Activated T-cell treated with anti-CD3 and anti-CD28 coated beads for 4 hours (primary cell): ENCODE measurements at regions not wholly inside any gene's neighbourhood (a gene's known extent, or its start where the extent isn't known, plus 50 kb on each side); places are given as distances from the start of the nearest gene placed in this dataset.

Experiments used
- DNase-seq: peaks from one replicate; pipeline ENCODE4 v3.0.0-alpha.2; 2020

DNA sequence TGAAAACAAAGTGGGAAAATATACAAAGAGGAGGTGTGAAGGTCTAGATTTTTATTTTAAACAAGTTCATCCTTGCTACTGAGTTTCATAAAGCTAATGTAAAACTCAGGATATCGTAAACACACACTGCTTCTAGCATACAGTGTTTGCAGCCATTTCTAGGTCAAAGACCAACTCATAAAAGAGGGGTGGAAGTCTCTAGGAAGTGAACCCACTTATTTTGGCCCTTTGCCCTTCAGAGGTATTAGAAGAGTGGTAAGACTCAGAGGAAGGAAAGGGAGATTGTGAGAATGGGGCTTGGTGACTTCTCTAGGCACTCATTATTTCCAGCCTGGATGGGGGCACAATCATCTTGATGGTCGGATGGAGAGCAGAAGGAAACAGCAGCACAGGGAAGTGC lies 91.2 kb downstream of the TNFSF18 start:
- no peak for DNase-seq

DNA sequence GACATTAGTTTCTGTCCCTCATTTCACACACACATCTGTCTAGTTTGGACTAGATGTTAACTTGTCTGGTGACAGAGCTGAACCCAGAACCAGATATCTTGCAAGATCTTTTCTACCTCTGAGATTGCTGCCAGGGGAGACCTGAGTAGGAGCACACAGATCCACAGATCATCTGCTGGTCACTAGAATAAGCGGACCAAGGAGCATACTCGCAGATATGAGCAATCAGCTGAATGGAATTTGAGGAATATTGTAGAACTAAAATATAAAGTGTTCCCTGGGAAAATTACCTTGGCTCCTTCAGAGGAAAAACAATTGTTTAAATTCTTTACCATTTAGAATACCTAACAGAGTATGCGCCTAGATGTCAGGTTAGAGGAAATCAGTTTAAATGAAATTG lies 90.7 kb downstream of the TNFSF18 start:
- no peak for DNase-seq

DNA sequence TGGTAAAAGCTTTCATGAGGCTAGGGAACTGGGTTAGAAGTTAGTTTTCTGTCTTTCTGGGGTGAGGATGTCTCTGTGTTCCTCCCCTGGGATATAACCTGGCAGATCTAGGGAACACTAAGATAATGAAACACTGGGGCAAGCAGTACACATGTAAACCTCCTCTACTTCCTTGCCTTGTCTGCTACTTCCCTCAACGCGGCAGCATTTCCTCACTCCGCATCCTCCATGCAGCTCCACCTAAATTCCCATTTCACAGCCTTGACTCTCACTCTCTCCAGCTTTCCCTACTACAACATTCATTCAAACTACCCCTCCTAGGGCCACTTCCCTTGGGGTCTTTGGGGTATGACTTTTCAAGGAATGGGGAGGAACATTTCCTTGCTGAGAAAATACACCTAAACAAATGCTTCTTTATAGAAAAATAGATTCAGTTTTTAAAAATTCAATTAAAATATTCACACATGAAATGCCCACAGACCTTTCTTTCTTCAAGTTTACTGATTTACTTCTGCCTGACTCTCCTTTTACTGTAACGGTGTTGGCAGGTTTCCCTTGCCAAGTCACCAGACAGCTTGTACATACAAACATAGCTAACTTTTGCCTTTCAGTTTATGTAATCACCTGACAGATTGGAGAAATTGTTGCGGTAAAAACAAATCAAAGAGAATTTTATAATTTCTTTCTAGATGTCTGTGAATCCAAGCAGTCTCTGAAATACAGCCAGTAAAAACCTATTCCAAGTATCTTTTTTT lies 90.1 kb downstream of the TNFSF18 start:
- no peak for DNase-seq

DNA sequence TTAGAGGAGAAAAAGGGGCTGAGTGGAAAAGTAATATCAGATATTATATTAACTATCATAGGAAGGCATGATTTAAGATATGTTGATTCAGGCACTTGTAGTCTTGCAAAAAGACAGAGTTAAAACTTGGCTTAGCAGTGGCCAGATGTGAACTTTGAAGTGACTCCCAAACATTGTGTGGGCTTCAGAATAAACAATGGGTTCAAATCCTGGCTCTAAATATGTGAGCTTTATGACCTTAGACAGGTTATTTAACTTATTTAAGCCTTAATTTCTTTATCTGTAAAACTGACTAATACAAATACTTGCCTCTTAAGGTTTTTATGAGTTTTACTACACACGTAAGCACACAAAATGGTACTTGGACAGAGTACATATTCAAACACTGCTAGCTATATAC lies 85.9 kb downstream of the TNFSF18 start:
- DNase-seq = no peak

DNA sequence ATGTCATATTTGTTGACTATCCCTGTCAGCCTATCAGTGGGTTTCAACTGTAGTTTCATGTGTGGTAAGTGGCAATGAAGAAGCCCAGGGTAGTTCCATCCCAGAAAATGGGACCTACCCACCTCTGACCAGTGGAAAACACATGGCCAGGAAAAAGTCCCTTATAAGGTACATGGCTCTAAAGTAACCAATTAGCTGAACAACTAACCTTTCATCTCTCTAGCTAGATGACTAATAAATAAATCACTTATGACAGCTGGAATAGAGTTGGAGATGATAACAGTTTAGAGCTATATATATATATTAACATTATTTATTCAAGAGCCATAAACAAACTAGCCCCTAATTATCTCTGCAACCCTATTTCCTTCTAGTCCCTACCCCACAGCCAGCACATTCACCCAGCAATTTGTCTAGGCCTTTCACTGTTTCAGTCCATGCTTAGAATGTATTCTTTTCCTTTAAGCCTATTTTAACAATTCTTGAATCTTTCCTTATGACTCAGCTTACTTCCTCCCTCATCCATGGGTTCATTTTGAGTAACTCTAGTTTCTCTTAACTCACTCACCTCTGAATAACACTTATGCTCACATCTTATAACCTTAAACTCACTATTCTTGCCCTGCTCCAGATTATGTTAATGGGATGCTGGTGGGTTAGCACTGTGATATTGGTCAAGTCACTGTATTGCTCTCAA lies 83.7 kb downstream of the TNFSF18 start:
- no peak for DNase-seq

DNA sequence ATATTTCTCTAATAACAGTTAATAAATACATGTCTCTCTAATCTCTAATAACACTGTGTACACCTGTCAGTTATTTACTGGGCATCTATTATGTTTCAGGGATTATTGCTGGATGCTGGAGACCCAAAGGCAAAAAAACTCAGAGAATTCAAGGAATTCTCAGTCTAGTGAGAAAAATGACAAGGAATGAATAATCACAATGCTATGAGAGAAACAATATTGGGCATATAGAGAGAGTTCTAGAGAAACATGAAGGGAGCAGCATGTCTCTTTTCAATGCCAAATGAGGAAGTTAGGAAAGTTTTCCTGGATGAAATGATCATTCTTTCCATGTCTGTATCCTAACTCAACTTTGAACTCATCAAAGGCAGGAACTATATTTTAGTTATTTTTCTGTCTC lies 82.8 kb downstream of the TNFSF18 start:
- DNase-seq = no peak

DNA sequence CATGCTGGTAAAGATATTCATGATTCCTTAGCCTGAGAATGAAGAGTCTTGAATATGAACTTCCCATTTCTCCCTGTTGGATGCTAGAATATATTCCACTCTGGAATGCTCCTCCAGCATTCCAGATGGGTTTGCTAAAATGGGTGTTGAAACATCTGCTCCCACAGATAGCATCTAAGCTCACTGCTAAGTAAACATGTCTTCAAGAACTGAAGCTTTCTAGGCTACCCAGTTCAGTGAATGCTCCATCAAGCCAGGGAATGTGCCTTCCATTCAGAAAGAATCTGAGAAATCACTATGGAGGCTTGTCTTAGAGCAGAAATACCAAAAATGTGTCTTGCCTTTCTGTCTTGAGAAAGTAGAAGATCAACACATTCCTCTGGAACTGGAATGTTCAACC lies 81.1 kb downstream of the TNFSF18 start:
- DNase-seq = no peak

DNA sequence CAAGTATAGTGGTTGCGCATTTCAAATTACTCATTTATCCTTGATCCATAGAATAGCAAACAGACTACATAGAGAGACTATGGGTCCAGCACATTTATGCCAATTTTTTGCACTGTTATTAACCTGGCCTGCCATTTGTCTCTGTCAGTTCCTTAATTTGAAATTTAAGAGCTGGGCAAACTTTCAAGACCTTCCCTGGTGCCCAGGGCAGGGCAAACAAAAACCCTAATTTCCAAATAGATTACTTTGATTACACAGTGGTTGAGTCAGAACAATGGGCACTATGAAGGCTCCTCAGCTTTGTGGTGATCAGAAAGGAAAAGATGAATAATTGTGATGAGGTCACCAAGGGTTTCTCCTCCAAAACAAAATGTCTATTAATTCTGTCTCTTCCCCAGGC lies 80.6 kb downstream of the TNFSF18 start:
- DNase-seq = no peak

DNA sequence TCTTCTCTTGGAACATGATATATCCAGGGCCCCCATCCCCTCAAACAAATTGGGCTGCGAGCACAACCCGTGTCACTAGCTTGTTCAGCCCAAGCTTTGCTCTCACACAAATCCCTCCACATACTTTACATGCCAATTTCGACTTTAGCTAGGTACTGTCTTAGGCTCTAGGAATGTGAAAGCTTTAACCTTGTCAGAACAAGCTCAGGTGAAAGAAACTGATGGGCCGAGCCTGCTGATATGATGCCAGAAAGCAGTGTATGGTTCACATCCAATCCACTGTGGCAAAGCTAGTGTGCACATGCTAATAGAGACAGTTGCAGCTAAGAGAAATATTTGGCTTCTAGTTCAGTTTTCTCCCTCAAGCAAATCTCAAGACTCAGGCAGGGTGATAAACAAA lies 79.5 kb downstream of the TNFSF18 start:
- DNase-seq = no peak

DNA sequence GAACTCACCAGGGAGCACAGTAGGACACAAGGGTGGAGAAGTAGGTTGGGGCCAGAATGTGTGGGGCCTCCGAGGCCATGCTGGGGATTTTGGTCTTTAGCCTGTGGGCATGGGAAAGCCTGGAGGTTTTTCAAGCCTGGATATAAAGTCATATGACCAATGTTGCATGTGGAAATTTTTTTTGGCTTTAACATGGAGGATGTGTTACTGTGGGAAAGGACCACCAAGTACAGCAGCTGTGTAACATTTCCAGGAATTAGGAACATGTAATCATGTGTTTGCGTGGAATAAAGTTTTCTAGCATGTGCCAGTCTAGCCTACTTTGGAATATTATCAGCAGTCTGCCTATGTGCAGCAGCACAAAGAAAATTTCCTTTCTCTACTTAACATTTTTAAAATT lies 78.5 kb downstream of the TNFSF18 start:
- no peak for DNase-seq

DNA sequence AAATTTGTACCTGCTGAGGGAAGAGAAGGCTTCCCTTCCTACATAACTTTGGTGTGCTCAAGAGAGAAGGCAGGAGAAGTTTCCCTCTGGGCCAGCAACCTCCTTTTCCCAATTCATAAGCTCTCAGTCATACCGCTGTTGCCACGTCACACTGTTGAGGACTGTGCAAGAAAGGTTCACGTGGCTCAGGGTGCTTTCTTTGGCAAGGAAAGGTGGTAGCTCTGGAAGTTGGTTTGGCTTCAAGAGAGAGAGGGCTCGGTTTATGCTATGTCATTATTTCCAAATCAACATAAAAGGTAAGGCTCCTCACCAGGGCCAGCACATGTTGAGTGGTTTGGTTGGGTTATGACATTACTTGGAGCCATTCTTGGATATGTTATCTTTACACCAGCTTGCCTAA lies 77.3 kb downstream of the TNFSF18 start:
- no peak for DNase-seq

DNA sequence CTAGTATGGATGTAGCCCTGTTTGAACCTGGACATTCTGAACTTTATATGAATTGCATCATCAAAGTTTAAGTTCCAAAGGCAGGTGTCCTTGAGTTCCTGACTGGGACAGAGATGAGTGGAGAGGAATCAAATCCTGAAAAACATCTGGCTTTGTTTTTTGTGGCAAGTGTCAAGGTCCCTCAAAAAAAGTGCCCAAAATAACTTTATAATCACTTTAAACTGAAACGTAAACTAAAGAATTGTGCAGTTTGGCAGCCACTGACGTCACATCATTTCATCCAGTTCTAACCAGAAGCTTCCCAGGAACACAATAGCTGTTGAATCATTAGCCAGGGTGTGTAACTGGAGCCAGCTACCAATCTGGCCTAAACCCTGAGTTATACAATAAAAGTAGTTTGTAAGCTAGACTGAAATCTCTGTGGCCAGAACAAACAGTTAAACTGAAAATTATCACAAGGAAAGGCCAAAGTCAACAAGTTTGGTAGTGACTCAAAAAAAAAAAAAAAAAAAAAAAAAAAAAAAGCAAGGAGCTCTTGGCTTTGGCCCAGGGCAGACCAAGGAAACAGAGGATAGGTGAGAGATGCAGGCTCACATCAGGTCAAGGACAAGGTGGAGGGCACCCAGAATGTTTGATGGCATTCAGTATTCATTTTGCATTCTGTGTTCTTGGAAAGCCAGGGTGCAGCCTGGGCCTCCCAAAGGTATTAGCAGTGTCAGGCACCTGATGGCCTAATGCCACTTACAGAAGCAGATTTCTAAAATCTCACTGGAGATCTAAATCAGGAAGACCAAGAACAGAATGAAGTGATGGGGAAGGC lies 74.3 kb downstream of the TNFSF18 start:
- no peak for DNase-seq

DNA sequence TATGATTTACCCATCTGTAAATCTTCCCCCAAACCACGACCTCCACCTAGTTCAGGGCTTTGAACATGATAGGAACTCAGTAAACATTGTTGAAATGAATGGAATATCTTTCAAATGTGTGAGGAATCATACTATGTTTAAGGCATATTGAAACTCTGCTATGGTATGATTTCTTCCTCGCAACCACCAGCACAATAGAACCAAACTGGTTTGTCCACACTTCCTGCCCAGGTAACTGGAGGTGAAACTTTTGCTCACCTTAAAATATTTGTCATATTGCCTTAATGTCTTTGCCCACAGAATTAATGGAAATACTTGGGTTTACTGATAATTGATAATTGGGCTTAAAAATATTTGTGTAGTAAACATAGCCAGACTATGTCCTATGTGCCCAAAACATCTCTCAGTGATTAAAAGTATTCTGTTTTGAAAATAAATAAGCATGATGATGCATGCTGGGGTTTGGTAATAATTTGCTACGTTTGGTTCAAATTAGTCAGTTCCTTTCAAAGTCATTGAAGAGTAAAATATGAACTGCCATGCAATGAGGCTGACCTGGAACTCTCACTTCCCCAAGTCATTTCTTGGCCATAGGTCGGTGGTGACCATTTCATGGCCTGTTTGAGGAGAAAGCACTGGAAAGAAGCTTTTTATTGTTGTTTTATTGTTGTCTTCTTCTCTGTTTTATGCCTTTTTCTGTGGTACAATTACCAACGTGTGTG lies 73.3 kb downstream of the TNFSF18 start:
- DNase-seq = no peak

DNA sequence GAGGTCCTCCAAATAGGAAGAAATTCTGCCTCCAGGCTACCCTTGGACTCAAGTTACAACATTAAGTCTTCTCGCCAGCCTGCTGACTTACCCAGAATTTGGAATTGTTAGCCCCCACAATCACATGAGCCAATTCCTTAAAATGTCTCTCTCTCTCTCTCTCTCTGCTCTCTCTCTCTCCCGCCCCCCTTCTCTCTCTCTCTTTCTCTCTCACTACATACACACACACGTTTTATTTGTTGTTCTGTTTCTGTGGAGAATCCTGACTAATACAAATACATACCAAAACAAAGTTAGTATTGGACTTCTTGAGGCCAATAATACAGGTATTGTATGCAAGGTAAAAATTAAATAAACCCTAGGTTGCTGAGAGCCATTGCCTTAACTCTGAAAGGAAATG lies 72.1 kb downstream of the TNFSF18 start:
- DNase-seq = no peak

DNA sequence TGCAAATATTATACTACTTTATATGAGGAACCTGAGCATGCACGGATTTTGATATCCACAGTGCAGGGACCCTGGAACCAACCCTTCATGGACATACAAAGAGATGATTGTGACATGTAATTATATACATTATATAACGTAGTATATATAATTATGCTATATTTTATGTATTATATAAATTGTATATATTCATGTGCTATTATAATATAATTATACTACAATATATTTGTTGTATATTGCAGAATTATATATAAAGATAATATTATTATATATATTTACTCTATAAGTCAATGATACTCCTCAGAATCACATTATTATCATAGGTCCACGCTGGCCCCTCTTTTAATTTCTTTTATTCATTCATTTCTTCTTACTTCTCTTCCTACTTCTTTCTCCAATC lies 70.9 kb downstream of the TNFSF18 start:
- DNase-seq = no peak

DNA sequence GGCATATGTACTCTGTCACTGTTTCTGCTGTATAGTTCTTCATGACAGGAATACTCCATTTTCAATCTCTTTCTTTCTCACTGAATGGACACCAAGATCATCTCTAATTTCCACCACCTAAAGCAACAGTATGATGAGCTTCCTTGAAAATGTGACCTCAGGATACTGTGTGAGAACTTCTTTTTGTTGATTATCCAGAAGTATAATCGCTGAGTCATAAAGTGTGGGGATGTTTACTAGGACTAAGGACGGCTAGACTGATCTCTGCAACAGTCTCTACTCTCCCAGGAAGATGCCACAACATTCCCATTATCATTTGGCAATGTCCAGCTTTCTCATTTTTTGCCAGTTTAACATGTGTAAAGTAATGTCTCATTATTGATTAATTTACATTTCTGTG lies 70.3 kb downstream of the TNFSF18 start:
- DNase-seq = no peak

DNA sequence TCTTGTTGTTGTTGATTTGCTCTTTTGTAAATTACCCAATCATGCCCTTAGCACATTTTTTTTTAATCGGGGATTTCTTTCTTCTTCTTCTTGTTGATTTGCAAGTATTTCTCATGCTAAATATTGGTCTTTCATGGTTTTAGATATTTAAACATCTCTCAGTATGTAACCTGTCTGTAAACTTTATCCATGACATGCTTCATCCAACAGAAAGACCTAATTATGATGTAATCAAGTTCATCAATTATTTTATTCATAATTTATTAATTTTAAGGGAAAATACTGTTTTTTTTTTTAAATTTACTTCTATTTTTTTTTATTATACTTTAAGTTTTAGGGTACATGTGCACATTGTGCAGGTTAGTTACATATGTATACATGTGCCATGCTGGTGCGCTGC lies 69.8 kb downstream of the TNFSF18 start:
- no peak for DNase-seq
